HEK293T (cell line): ENCODE measurements at regions not wholly inside any gene's neighbourhood (a gene's known extent, or its start where the extent isn't known, plus 50 kb on each side); places are given as distances from the start of the nearest gene placed in this dataset.

ENCODE experiments used
- CTCF ChIA-PET: fragments of 350-600 bp; formaldehyde crosslinking; extraction: SDS; loops from one replicate; lab custom pipeline; 2021; ENCODE audit warnings: antibody characterized with exemption, inconsistent platforms; lab: Yijun Ruan, JAX
- POLR2A ChIA-PET: fragments of 350-600 bp; formaldehyde crosslinking; extraction: SDS; loops from one replicate; lab custom pipeline; 2020; ENCODE audit warnings: antibody characterized with exemption, inconsistent platforms; lab: Yijun Ruan, JAX
- DNase-seq: peaks from one replicate; pipeline ENCODE4 v3.0.0; 2012; ENCODE audit warnings: mixed read lengths; ENCODE audit errors: extremely low spot score
- ARNT ChIP-seq: fragments of 450-650 bp; IDR thresholded peaks from 2 replicates; pipeline ENCODE4 v1.6.1; 2017; ENCODE audit warnings: mild to moderate bottlenecking
- BHLHE40 ChIP-seq: fragments of 450-650 bp; IDR thresholded peaks from 2 replicates; pipeline ENCODE4 v1.6.1; 2016; ENCODE audit warnings: mild to moderate bottlenecking, moderate library complexity, borderline replicate concordance
- CTBP1 ChIP-seq: fragments of 450-650 bp; IDR thresholded peaks from 2 replicates; pipeline ENCODE4 v1.6.1; 2016; ENCODE audit warnings: borderline replicate concordance
- ELF4 ChIP-seq: fragments of 450-650 bp; IDR thresholded peaks from 2 replicates; pipeline ENCODE4 v1.6.1; 2017; ENCODE audit warnings: antibody characterized with exemption
- FOXA1 ChIP-seq: fragments of 450-650 bp; IDR thresholded peaks from 2 replicates; pipeline ENCODE4 v1.6.1; 2016; ENCODE audit warnings: mild to moderate bottlenecking
- FOXK2 ChIP-seq: fragments of 450-650 bp; IDR thresholded peaks from 2 replicates; pipeline ENCODE4 v1.6.1; 2016; ENCODE audit warnings: mild to moderate bottlenecking
- FOXM1 ChIP-seq: fragments of 450-650 bp; IDR thresholded peaks from 2 replicates; pipeline ENCODE4 v1.6.1; 2017; ENCODE audit warnings: mild to moderate bottlenecking, borderline replicate concordance
- HDGF ChIP-seq: fragments of 450-650 bp; IDR thresholded peaks from 2 replicates; pipeline ENCODE4 v1.6.1; 2017; ENCODE audit warnings: antibody characterized with exemption, borderline replicate concordance
- L3MBTL2 ChIP-seq: fragments of 450-650 bp; conservative IDR thresholded peaks from 2 replicates; pipeline ENCODE4 v1.6.1; 2016; ENCODE audit warnings: mild to moderate bottlenecking
- LEF1 ChIP-seq: fragments of 450-650 bp; IDR thresholded peaks from 2 replicates; pipeline ENCODE4 v1.6.1; 2017; ENCODE audit warnings: mild to moderate bottlenecking, borderline replicate concordance
- NFRKB ChIP-seq: fragments of 450-650 bp; IDR thresholded peaks from 2 replicates; pipeline ENCODE4 v1.6.1; 2016; ENCODE audit warnings: mild to moderate bottlenecking, moderate library complexity
- SP1 ChIP-seq: fragments of 450-650 bp; IDR thresholded peaks from 2 replicates; pipeline ENCODE4 v1.6.1; 2017
- SUZ12 ChIP-seq: fragments of 450-650 bp; IDR thresholded peaks from 2 replicates; pipeline ENCODE4 v1.6.1; 2016; ENCODE audit warnings: mild to moderate bottlenecking
- TARDBP ChIP-seq: fragments of 450-650 bp; IDR thresholded peaks from 2 replicates; pipeline ENCODE4 v1.6.1; 2016
- ZNF384 ChIP-seq: fragments of 450-650 bp; IDR thresholded peaks from 2 replicates; pipeline ENCODE4 v1.6.1; 2016
- TF ChIP-seq, protein P1 (sequence below): fragments of 450-650 bp; IDR thresholded peaks from 2 replicates; pipeline ENCODE4 v1.6.1; 2016

- no peak for DNase-seq
- TF ChIP-seq ZNF384: no peak
- TF ChIP-seq LEF1: no peak
- TF ChIP-seq ARNT: no peak
- POLR2A ChIA-PET: no interaction called here
- CTCF ChIA-PET: no interaction called here
Measured at GRCh38 chr18:53911200-53911599, 313.3 kb downstream of the MBD2 start.

DNA sequence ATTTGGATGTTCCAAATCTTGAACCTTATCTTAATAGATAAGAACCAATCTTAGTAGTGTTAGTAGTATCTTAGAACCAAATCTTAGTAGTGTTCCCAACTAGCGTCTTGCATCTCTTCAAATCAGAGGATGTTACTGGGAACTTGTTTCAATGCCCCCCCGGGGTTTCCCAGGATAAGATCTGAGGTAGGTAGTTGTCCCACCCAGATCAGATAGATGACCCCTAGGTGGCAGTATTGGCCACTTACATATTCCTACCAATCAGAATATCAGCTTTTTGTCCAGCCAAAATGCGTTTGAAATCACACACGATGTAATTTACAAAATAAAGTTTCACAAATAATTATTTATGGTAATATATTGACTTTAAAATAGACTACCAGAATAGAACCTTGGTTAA, 314.8 kb downstream of the MBD2 start:
- DNase-seq: peak; percentile 18
- ChIA-PET CTCF (interaction anchor here (0.8 kb wide), 1 partner anchor 214 kb away, joined by 4 read pairs; no protein-coding TSS in a partner anchor), POLR2A (no interaction called here)
- TF ChIP-seq FOXK2 (no peak), CTBP1 (no peak), ARNT (no peak), FOXM1 (no peak), LEF1 (no peak), BHLHE40 (no peak), SP1 (no peak), ELF4 (no peak), TARDBP (no peak)

DNA sequence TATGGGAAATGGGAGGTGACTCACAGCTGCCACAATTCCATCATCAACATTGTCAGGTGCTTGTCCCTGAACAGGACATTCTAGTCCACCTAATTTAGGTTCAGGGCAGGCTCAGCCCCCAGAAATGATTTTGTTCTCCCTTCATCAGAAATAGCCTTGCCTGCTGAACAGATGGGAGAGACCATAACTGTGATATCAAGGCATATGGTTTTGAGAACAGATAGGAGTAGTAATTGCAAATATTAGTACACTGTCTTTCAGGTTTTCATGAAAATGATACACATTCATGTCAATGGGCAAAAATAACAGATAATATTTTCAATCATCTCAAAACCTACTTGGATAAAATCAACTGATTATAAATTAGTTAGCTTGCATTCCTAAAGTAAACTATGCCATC, 316.5 kb downstream of the MBD2 start:
- CTCF ChIA-PET: no interaction called here

GRCh38 chr18:53906681-53907080, 317.8 kb downstream of the MBD2 start:
- POLR2A ChIA-PET: no interaction called here
- no peak for TF ChIP-seq NFRKB
- no peak for TF ChIP-seq LEF1
- TF ChIP-seq ZNF384: no peak
- no peak for TF ChIP-seq L3MBTL2
- CTCF ChIA-PET: no interaction called here
- DNase-seq: no peak

More for the DNA sequence above, 316.5 kb downstream of the MBD2 start:
- POLR2A ChIA-PET: no interaction called here
- TF ChIP-seq FOXM1: no peak
- TF ChIP-seq CTBP1: no peak
- no peak for TF ChIP-seq TARDBP
- TF ChIP-seq FOXA1: no peak
- no peak for TF ChIP-seq BHLHE40
- no peak for TF ChIP-seq LEF1
- TF ChIP-seq, protein P1, sequence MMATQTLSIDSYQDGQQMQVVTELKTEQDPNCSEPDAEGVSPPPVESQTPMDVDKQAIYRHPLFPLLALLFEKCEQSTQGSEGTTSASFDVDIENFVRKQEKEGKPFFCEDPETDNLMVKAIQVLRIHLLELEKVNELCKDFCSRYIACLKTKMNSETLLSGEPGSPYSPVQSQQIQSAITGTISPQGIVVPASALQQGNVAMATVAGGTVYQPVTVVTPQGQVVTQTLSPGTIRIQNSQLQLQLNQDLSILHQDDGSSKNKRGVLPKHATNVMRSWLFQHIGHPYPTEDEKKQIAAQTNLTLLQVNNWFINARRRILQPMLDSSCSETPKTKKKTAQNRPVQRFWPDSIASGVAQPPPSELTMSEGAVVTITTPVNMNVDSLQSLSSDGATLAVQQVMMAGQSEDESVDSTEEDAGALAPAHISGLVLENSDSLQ: no peak
- TF ChIP-seq SUZ12: no peak
- no peak for TF ChIP-seq NFRKB
- no peak for TF ChIP-seq ARNT
- TF ChIP-seq SP1: no peak
- no peak for DNase-seq

DNA sequence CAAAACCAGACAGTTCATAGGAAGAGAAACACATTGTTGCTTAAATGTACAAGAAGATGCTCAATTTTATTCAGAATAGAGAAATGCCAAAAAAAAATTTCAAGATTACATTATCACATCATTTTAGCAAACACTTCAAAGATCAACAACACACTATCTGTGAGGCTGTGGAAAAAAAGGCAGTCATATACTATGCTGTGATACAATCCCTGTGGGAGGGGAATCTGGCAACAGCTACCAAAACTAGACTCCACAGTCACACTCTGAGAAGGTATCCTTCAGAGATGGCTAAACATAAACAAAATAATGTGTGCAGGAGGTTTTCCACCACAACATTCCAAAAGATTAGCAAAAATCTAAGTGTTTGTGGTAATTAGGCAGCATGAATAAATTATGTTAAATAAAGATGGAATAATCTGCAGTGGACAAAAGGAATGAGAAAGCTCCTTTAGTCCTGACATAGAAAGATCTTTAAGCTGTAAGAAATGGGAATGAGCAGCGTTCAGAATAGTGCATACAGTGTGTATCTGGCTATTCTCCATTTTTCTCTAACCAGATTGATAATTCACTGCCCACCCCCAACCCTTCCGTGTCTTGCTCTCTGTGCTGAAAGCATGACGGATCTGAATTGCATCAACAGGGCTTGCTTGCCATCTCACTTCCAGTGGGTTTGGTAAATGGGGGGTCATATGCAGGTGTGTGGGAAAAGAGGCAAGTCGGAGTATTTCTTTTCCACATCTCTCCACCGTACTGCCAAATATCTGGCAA, 329.6 kb downstream of the MBD2 start:
- ChIA-PET CTCF (no interaction called here), POLR2A (no interaction called here)
- TF ChIP-seq FOXA1 (no peak), CTBP1 (no peak), SP1 (no peak), ELF4 (no peak), ARNT (no peak), ZNF384 (no peak), L3MBTL2 (no peak), FOXM1 (no peak), NFRKB (no peak)
- no peak for DNase-seq

GRCh38 chr18:53887447-53887846, 337.0 kb downstream of the MBD2 start:
- no peak for DNase-seq
- ChIA-PET POLR2A (no interaction called here), CTCF (no interaction called here)
- TF ChIP-seq SUZ12: no peak
- no peak for TF ChIP-seq ELF4
- TF ChIP-seq FOXA1: no peak
- TF ChIP-seq L3MBTL2: no peak
- no peak for TF ChIP-seq NFRKB
- no peak for TF ChIP-seq ZNF384
- no peak for TF ChIP-seq FOXK2
- no peak for TF ChIP-seq LEF1
- TF ChIP-seq ARNT: no peak
- no peak for TF ChIP-seq CTBP1
- TF ChIP-seq FOXM1: no peak
- TF ChIP-seq SP1: no peak
- TF ChIP-seq BHLHE40: no peak
- no peak for TF ChIP-seq HDGF
- no peak for TF ChIP-seq TARDBP
- TF ChIP-seq, protein P1: no peak

DNA sequence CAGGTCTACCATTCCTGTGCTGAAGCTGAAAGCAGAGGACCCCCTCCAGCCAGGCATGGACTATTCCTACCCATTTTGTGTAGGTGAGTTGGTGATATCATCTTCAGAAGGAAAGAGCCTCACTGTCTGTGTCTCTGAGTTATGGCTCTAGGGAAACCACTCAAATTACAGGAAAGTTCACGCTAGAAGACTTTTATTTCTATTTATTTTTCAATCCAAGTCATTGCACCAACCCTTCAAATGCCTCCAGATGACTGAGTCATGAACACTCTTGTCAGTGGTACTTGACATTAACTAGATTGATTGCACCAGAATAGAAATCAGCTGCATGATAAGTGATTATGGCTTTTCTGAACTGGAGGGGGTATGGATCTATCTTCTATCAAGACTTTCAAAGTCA, 338.4 kb downstream of the MBD2 start:
- DNase-seq: no peak
- TF ChIP-seq HDGF (no peak), FOXM1 (no peak), SUZ12 (no peak), FOXA1 (no peak), BHLHE40 (no peak), ELF4 (no peak), TARDBP (no peak), CTBP1 (no peak), ARNT (no peak), FOXK2 (no peak), L3MBTL2 (no peak), ZNF384 (no peak), LEF1 (no peak)
- TF ChIP-seq, protein P1: no peak
- CTCF ChIA-PET: no interaction called here
- POLR2A ChIA-PET: no interaction called here
